Activated gamma-delta T cell treated with Interleukin-2 at 50 U/mL for 16 hours (primary cell): ENCODE measurements at regions not wholly inside any gene's neighbourhood (a gene's known extent, or its start where the extent isn't known, plus 50 kb on each side); places are given as distances from the start of the nearest gene placed in this dataset.

Source experiments
- DNase-seq: peaks from one replicate; pipeline ENCODE4 v3.0.0-alpha.2; 2020

DNA sequence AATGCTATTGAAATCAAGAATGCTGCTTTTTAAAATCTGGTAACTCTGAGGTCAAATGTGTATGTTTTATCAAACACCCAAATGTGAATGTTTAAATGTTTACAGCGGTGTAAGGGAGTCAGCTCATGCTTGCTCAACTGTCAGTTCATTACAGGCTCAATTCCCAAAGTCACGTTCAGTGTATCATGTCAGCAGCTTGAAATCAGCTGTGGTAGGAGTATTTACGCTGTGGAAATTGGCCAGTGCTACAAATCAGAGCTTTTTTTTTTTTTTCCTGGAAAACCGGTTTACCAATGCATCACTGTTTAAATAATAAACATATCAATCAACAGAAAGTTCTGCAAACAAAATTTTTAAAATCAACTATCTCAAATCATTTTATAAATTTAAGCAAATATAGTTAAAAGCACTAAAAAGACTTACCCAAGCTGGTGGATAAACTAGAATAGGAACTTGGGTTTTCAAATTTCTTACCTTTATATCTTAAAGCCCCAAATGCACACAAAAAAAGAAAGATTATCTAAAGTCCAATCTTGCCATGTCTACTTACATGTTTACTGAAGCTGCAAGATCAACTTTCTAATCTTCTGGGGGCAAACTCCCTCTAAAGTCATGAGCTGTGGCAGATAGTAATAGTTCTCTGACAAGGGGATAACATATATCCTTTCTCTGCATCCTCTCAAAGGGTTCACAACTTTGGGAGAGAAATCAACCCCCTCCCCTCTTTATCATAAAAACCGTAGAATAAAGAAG is 57.6 kb upstream of the GRAMD2B start:
- no peak for DNase-seq

DNA sequence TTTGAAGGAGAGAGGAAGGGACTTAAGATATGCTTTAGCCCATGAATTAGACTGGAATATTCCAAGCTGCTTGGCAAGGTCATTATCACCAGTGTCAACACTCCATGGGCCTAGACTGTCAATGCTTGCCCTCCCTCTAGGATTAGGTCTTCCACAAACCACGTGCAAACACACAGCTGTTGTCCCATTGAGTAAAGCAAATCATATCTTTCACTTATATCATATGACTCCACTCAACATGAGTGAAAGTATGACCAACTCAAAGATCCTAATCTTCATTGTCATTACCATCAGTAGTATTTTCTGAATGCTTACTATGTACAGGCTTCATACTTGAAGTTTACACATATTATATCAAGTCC is 57.0 kb upstream of the GRAMD2B start:
- no peak for DNase-seq

DNA sequence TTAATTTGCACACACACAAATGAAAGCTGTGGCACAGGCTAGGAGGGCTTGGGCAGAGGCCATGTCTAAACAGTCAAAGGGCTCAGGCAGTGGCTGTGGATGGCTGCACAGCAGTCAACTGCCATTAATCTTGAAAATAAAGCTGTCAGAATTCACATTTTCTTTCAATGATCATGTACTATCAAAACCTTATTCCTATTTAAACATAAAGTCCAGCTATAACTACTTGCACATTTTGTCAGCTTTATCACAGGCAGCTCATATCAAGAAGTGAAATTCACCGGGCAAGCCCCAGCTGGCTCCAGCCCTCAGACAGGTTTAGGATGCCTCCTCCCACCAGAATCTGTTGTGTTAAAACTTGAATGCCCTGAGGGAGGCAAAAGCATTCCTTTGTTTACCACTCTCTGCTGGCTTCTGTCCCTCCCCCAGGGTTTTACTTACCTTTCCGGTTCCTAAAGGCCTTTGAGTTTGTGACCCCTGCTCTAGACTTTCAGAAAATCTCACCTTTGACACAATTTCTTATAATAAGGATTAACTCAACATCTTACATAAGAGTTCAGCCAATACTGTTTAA is 54.9 kb upstream of the GRAMD2B start:
- DNase-seq: no peak

DNA sequence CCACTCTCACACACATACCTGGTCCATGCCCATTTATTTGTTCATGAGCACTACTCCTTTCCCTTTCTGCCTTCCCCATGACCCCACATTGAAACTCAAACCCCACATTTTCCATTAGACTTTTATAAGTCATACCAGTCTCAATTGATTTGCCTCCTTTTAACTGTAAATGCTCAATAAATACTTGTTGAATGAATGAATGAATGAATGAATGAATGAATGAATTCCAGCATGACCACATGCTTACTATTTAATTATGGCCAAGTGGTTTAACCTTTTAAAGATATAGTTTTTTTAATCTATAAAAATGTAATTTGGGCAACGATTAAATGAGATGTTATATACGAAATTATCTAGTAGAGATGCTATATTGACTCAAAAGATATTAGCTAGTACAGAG is 54.1 kb upstream of the GRAMD2B start:
- no peak for DNase-seq

DNA sequence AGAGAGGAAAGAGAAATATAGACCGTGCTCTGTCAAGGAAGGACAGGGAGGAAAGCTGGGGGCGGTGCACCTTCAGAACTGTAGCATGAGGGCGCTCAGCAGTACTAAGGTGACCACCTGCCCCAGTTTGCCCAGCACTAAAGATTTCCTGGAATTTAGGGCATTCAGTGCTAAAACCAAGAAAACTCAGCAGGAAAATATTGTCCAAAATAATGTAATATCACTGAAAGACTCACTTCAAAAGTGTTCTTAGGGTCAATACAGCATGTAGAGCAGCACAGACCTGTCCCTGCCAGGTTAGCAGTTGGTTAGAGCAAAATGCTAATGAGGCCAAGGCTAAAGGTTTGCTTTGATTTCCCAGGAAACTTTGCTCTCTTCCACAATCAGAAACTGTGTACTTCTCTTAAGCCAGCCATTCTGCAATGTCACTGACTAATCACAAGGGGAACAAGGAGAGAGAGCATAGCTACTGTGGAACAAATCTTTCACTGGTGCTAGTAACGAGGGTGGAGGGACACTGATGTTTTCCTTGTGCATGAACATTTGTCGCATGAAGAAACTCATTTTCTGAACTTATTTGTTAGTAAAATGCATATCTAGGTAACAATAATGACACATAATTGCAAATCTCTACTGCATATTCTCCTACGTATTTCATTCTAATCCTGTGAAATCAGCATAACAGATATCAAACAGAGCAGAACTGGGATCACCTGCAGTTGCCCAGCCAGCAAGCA is 53.0 kb upstream of the GRAMD2B start:
- DNase-seq: no peak

DNA sequence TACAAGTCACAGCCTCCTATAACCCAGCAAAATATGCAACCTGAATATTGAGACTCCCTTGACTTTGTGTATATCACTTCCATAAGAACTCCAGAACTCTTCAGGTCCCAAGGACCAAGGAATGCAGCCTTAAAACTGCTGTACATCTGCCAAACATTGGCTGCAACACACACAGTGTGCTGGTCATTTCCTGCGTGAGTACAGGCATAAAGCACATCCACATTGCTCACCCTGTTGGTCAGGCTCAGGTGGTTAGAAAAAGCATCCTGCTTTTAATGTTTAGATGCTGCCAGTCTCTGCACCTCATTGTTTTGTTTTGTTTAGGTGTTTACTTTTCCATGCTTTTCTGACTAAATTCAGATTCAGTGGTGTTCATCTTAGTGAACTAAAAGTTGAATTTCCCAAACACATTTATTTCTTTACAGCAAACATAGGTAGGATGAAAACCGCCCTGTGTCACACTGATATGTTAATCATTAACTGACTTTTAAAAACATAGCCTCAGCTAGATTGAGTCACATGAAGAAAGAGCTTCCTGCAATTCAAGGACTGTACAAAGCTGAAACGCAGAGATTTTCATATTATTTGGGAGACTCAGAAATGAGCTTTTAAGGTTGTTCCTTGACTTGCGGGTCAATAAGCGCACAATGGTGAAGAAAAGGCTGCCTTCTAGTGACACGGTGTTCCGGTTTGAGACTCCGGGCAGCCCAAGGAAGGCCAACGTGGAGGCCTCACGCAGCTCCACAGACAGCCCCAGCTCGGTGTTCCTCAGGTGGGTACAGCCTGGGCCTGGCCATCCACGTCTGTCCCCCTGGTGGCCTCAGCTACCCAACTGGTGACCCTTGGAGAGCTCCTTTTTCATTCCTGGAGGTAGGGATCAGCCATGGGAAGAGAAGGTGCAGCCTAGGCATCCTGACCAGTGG is 52.2 kb upstream of the GRAMD2B start:
- DNase-seq: no peak

DNA sequence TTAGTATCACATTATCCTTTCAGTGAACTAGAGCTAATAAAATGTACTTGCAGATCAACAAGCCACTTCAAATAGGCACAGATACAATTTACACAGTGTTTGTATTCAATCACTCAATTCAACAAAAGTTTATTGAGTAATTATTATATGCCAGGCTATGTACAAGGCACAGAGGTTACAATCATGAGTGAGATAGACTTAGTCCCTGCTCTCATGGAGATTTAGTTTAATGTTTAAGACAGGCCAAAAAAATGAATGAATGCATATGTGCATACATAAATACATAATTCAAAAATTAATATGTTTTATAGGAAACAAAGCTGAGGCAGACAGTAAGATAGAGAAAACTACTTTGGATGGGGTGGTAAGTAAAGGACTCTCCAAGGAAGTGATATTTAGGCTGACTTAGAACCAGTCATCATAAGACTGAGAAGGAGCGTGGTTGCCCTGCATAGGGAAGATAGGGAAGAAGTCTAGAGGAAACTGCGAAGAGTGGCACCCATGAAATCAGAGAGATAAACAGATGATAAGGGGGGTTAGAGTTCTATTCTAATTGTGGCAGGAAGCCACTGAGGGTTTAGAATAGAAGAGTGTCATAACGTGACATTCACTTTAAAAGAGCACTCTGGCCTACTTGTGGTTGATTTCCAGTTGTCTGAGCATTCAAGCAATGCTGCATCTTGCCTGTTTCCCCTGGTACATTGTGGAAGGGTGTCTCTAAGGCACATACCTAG is 49.7 kb upstream of the GRAMD2B start:
- DNase-seq: peak; percentile 13
